ENCODE measurements at regions not wholly inside any gene's neighbourhood (a gene's known extent, or its start where the extent isn't known, plus 50 kb on each side); places are given as distances from the start of the nearest gene placed in this dataset.

DNA sequence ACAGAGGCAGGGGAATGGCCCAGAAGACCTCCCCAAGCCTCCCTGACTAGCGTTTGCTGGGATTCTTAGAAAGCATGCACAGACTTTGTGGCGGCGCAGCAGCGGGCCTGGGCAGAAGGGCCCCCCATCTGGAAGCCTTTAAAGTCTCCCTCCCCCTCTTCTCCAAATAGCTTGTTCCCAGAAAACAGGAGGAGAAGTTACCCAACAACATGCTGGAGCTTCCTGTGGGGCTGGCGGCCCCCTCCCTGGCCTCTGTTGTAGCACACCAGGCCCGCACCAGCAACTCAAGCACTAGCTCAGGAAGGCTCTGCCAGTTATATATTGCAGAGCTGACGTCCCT lies 334.8 kb downstream of the DYSF start:
- DNase-seq = no peak

DNA sequence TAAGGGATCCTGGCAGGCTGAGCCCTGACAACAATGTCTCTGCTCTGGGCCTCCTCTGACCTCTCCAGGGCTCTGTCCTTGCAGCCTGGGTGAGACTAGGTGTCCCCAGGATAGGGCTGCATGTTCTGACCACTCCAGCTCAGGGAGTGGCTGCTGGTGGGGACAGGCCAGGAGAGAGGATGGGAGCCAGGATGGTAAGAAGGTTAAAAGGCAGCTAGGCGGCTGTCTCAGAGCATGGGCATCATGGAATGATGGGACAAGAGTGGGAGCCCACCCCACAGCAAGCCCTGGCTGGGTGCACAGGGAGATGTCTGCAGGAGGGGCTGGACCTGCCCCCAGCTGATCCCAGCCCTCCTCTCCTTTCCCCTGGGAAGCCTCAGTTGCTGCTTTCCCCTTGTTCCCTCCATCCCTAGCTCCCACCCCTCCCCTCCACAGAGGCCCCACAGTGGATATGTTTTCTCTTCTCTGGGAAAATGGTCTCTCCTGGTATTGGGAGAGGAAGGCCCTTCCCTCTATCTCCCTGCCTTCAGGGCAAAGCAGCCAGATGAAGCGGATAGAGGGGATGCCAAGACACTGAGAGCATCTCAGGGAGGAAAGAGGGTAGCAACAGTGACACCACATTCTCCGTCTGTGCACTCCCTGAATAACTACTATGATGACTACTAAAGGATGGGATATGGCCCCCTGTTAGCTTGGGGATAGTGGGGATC lies 334.3 kb downstream of the DYSF start:
- DNase-seq = no peak

GRCh38 chr2:71787108-71787415 lies 333.7 kb downstream of the DYSF start:
- DNase-seq = no peak

DNA sequence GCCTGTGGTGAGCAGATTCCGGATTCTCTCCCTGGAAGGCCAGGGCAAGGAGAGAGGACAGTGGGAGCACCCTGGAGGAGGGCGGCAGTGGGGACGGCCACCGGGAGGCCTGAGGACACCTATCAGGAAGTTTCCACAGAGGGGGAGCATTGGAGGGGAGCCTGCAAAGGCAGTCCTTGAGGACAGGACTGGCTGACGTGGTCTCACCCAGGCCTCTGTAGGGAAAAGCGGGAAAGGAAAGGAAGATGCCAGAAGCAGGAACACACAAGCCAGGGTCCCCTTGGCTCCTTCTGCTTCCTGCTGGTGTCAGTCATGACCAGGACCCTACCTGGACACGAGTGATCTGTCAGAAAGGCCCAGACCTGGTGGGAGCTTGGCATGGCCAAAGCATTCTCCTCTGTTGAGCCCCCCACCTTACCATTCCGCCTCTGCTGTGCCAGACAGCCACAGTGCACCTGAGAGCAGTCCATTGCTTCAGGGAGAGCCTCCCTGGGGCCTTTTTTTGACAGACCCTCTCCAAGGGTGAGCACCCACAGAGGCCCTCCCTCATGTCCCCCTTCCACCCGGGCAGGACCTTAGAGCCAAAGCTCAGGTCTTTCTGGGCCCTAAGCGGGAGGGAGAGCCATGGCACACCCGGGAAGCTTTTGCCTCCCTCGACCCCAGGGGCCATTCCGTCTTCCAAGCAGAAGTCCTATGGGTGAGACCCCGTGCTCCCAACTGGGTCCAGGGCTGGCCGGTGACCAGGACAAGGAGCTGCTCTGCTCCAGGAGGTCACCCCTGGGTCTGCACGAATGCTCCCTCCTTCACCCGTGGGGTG lies 333.1 kb downstream of the DYSF start:
- DNase-seq = no peak

DNA sequence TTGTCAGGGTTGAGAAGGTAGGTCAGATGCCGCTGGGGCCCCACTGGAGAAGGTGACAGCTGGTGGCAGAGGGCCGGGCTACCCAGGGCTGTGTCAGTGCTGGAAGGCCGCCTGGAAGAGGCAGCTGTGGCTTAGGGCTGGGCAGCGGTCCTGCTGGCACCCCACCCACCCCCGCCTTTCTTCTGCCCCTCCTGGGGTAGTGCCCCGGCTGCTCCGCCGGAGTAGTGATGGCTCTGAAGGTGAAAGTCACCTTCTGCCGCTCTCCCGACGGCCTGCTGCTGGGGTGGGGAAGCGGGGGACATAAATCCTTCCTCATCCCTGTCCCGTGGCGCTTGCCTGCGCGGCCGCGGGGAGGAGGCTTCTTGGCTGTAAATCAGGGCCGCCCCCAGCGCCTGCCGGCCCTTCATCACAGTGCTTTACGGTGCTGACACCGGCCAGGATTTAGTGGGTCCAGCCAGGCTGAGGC lies 332.2 kb downstream of the DYSF start:
- DNase-seq = no peak

DNA sequence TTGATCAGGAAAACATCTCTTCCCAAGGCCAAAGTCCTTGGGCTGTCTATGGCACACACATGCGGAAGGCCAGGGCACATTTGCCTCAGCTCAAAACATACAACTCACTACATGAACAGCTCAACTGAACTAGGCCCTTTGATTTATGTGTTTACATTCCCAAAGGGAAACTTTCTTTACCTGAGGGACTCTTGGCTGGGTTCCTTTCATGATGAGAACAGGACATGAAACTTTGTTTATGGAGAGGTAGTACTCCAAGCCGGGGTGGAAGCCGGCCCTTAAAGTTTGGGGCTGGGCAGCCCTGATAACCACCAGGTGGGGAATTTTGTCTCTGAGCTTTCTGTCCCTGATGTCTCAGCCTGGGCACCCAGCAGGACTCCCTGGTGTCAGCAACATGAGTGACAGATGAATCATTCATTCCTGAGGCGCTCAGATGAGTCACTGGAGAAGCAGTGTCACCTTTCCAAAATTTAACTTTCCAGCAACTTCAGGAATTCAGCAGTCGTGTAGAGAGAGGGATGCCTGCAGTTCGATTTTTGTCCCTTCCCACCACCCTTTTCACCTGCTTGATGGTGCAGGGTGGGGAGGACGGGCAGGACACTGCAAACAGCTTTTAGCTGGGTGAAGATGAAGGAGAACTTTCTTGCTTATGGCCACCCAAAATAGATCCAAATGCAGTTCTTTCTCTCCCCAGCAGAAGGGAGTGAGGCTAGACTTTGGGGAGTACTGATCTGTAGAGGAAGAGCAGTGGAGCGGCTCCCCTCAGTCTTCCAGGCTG lies 331.6 kb downstream of the DYSF start:
- no peak for DNase-seq

DNA sequence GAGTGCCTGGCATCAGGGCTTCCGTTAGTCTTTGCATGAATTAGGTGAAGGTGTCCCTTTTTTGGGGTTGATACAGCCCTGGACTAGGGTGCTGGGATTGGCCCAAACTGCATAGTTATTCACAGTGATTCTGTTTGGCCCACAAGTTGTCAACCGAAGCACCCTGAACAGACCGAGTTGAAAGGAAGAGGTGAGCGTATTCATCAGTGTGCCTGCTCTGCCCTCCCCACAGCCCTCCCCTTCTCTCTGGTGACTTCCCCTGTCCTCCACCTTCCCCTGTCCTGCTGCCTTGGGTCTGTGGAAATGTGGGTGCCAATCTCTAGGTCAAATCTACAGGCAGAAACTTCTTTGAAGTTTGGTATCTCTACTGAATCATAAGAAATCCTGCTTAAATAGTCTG lies 330.5 kb downstream of the DYSF start:
- DNase-seq = no peak

GRCh38 chr2:71783215-71783614 lies 329.9 kb downstream of the DYSF start:
- no peak for DNase-seq

DNA sequence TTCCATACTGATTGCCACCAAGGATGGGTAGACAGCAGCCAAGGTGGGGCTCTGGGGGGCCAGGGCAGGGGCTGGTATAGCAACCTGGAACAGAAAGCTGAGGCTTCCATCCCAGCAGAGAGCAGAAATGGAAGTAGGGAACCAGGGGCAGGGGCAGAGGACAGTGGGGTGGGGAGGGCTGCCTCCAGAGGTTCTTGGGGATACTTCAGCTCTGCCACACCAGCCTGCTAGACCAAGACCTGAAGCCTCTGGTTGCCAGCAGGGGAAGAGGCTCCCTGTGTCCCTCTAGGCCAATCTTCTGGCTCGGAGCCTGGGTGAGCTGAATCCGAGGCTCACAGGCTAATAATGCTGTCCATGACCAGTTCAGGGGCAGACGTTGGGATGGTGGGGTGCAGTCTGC lies 329.0 kb downstream of the DYSF start:
- DNase-seq = no peak

GRCh38 chr2:71781695-71782228 lies 328.4 kb downstream of the DYSF start:
- no peak for DNase-seq

- no peak for DNase-seq
Measured at GRCh38 chr2:71780162-71780561, 326.8 kb downstream of the DYSF start.

- no peak for DNase-seq
Measured at GRCh38 chr2:71779774-71780105, 326.4 kb downstream of the DYSF start.

GRCh38 chr2:71778936-71779773 lies 325.8 kb downstream of the DYSF start:
- DNase-seq = no peak

DNA sequence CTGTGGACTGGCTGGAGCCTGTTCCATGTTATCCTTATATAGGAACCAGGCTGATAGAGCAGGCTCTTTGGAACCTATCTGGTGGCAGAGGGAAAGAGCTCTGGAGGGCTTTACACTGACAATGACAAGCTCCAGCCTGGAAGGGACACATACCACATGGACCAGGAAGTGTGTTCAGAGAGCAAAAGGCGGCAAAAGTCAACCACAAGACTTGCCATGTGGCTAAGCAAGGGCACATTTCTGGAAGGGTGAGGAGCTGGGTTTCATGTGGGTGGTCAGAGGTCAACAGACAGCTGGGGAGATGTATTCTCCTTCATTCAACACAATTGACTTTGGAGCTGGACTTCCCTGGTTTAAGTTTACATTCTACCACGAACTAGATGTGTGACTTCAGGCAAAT lies 325.2 kb downstream of the DYSF start:
- no peak for DNase-seq

- DNase-seq = no peak
Measured at GRCh38 chr2:71777946-71778345, 324.6 kb downstream of the DYSF start.

DNA sequence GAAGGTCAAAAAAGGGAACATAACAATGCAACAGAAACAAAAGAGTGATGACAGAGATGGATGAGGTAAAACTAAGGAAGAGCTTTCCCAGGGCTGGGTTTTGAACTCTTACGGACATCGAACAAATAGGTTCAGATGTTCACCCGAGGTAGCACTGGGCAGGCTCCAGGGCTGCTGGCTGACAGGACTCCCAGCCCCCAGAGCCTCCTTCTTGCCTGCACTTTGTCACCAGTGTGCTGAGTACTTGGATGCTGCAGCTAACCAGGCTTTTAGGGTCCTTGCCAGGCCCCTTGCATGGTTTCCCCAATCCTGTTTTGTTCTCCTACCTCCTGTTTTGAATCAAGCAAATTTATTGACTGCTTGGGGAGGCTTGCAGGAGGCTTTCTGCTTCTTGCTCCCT lies 322.9 kb downstream of the DYSF start:
- DNase-seq = no peak

GRCh38 chr2:71773218-71773617 lies 319.9 kb downstream of the DYSF start:
- DNase-seq = no peak

GRCh38 chr2:71772510-71773172 lies 319.3 kb downstream of the DYSF start:
- no peak for DNase-seq

- no peak for DNase-seq
Measured at GRCh38 chr2:71767663-71768062, 314.3 kb downstream of the DYSF start.

- no peak for DNase-seq
Measured at GRCh38 chr2:71759060-71759459, 305.7 kb downstream of the DYSF start.

- no peak for DNase-seq
Measured at GRCh38 chr2:71757351-71757750, 304.0 kb downstream of the DYSF start.

GRCh38 chr2:71756280-71756906 lies 303.0 kb downstream of the DYSF start:
- no peak for DNase-seq
